ENCODE measurements at regions not wholly inside any gene's neighbourhood (a gene's known extent, or its start where the extent isn't known, plus 50 kb on each side); places are given as distances from the start of the nearest gene placed in this dataset.

GRCh38 chr6:14255916-14256315, 138.3 kb downstream of the CD83 start:
- peaks cover 2% of the 10 kb centered on the region for H3K27me3 Mint-ChIP-seq (ENCODE audit: insufficient read depth, low read depth, poor library complexity)
- no peak overlapping the region for H3K4me3 Mint-ChIP-seq
- Histone ChIP-seq H4K20me1 (replicated peaks; ENCODE audit: insufficient read depth) (no peaks in the 10 kb centered on the region), H3K27ac (ENCODE audit: low read depth) (no peak overlapping the region), H2AFZ (0 out of 2 replicates have a peak overlapping the region, but pooled peaks have one; percentile 18), H3K9me2 (ENCODE audit: insufficient read depth) (no peaks in the 10 kb centered on the region), H3K4me2 (no peak overlapping the region), H3K4me1 (ENCODE audit: insufficient read depth) (peaks cover 19% of the 10 kb centered on the region), H3K4me3 (no peak overlapping the region), H3F3A (replicated peaks; ENCODE audit: low read depth) (0 out of 2 replicates have a peak, but pooled peaks cover 3% of the 10 kb centered on the region), H3K27me3 (ENCODE audit: insufficient read depth) (no peaks in the 10 kb centered on the region), H3K79me2 (replicated peaks; ENCODE audit: insufficient read depth) (no peaks in the 10 kb centered on the region), H3K36me3 (ENCODE audit: insufficient read depth) (no peaks in the 10 kb centered on the region)
- no peak for TF ChIP-seq EZH2 (IDR thresholded peaks at IDR 0.05; ENCODE audit: low read depth, unreplicated experiment)
- no peak for TF ChIP-seq POLR2AphosphoS5 (IDR thresholded peaks at IDR 0.05; ENCODE audit: low read depth)
- no peak for TF ChIP-seq NANOG (IDR thresholded peaks at IDR 0.05; ENCODE audit: borderline replicate concordance)
- TF ChIP-seq ETS1 (IDR thresholded peaks at IDR 0.05) = no peak
- TF ChIP-seq ZNF331 (CRISPR knock-in tag; IDR thresholded peaks at IDR 0.05; ENCODE audit: low read depth) = no peak
- TF ChIP-seq ZNF114 (CRISPR knock-in tag; IDR thresholded peaks at IDR 0.05) = no peak
- TF ChIP-seq STAT1 (IDR thresholded peaks at IDR 0.05; ENCODE audit: unreplicated experiment) = no peak
- no peak for TF ChIP-seq CTCF (conservative IDR thresholded peaks at IDR 0.05; ENCODE audit: low read depth in 2 of 2)
- no peak for TF ChIP-seq ZNF462 (CRISPR knock-in tag; IDR thresholded peaks at IDR 0.05)
- TF ChIP-seq CREB1 (CRISPR knock-in tag; IDR thresholded peaks at IDR 0.05; ENCODE audit: low read depth) = no peak
- no peak for TF ChIP-seq EZH2phosphoT487 (IDR thresholded peaks at IDR 0.05; ENCODE audit: unreplicated experiment)
- no peak for TF ChIP-seq REST (IDR thresholded peaks at IDR 0.05; ENCODE audit: unreplicated experiment)
- no peak for TF ChIP-seq JUNB (IDR thresholded peaks at IDR 0.05; ENCODE audit: unreplicated experiment)
- DNase-seq (ENCODE audit: low spot score) = no peak
- H3K36me3 Mint-ChIP-seq (ENCODE audit: low read depth) = peaks cover 6% of the 10 kb centered on the region; the same call in 2 of the 3 replicates
- no peak overlapping the region for H3K27ac Mint-ChIP-seq
- no peak for ATAC-seq
- H3K9me3 Mint-ChIP-seq = peaks cover 6% of the 10 kb centered on the region
- H3K4me1 Mint-ChIP-seq = peaks cover 23% of the 10 kb centered on the region
